Stimulated activated CD4-positive, alpha-beta T cell treated with anti-CD3 and anti-CD28 coated beads, Interleukin-15, amount 100 ng/mL, for 1 hour (primary cell): ENCODE measurements at regions not wholly inside any gene's neighbourhood (a gene's known extent, or its start where the extent isn't known, plus 50 kb on each side); places are given as distances from the start of the nearest gene placed in this dataset.
"Not testable (repeated sequence)": the region's sequence is repeated elsewhere in the genome, so short reads cannot be mapped to it uniquely, and the experiment has no call there.

Experiments used
- DNase-seq, 2 donors: peaks; one replicate each; pipeline ENCODE4 v3.0.0-alpha.2; 2020; ENCODE audit warnings: low read depth in 1 of 2, low spot score in 1 of 2

- DNase-seq, result no peak
These were observed 123.5 kb upstream of the SHH start for GRCh38 chr7:155935726-155936125.

- DNase-seq, result no peak
These were observed 122.8 kb upstream of the SHH start for GRCh38 chr7:155935005-155935557.

- DNase-seq, result not testable (repeated sequence)
These were observed 120.1 kb upstream of the SHH start for GRCh38 chr7:155932324-155932723.

- no peak for DNase-seq
These were observed 119.3 kb upstream of the SHH start for GRCh38 chr7:155931396-155932085.

GRCh38 chr7:155930527-155930926, 118.3 kb upstream of the SHH start:
- no peak for DNase-seq

- DNase-seq, result no peak
These were observed 117.8 kb upstream of the SHH start for GRCh38 chr7:155930061-155930460.

- no peak for DNase-seq
These were observed 116.3 kb upstream of the SHH start for GRCh38 chr7:155928583-155928982.

- DNase-seq, result no peak
These were observed 115.6 kb upstream of the SHH start for GRCh38 chr7:155927905-155928304.

- no peak for DNase-seq
These were observed 113.4 kb upstream of the SHH start for GRCh38 chr7:155925682-155926081.

GRCh38 chr7:155922067-155922816, 110.0 kb upstream of the SHH start:
- DNase-seq, result no peak

GRCh38 chr7:155921804-155922066, 109.5 kb upstream of the SHH start:
- no peak for DNase-seq

- DNase-seq, result no peak
These were observed 109.0 kb upstream of the SHH start for GRCh38 chr7:155921086-155921803.

GRCh38 chr7:155920068-155920461, 107.8 kb upstream of the SHH start:
- no peak for DNase-seq

GRCh38 chr7:155919391-155920067, 107.3 kb upstream of the SHH start:
- DNase-seq, result no peak

- no peak for DNase-seq
These were observed 106.6 kb upstream of the SHH start for GRCh38 chr7:155918720-155919390.

GRCh38 chr7:155917836-155918430, 105.7 kb upstream of the SHH start:
- no peak for DNase-seq

GRCh38 chr7:155916926-155917655, 104.8 kb upstream of the SHH start:
- no peak for DNase-seq

GRCh38 chr7:155914341-155914740, 102.1 kb upstream of the SHH start:
- no peak for DNase-seq

GRCh38 chr7:155913719-155914118, 101.5 kb upstream of the SHH start:
- no peak for DNase-seq

- DNase-seq, result no peak
These were observed 101.0 kb upstream of the SHH start for GRCh38 chr7:155913291-155913690.
